ENCODE measurements at regions not wholly inside any gene's neighbourhood (a gene's known extent, or its start where the extent isn't known, plus 50 kb on each side); places are given as distances from the start of the nearest gene placed in this dataset.

GRCh38 chr3:102136183-102136582 is 286.9 kb downstream of the NFKBIZ start:
- H3K4me1 Mint-ChIP-seq (ENCODE audit: unreplicated experiment), result no peaks in the 10 kb centered on the region
- no peak for TF ChIP-seq CTCF (IDR thresholded peaks at IDR 0.05; ENCODE audit: unreplicated experiment)
- H3K27me3 Mint-ChIP-seq (ENCODE audit: unreplicated experiment), result no peaks in the 10 kb centered on the region
- no peak overlapping the region for H3K4me3 Mint-ChIP-seq (ENCODE audit: unreplicated experiment)
- no peak for DNase-seq (ENCODE audit: low spot score)
- H3K36me3 Mint-ChIP-seq (ENCODE audit: low read depth, unreplicated experiment), result no peaks in the 10 kb centered on the region
- no peak overlapping the region for H3K27ac Mint-ChIP-seq (ENCODE audit: unreplicated experiment)
- H3K9me3 Mint-ChIP-seq (ENCODE audit: unreplicated experiment), result no peaks in the 10 kb centered on the region

- no peak overlapping the region for H3K4me3 Mint-ChIP-seq (ENCODE audit: unreplicated experiment)
- no peaks in the 10 kb centered on the region for H3K36me3 Mint-ChIP-seq (ENCODE audit: low read depth, unreplicated experiment)
- peaks cover 3% of the 10 kb centered on the region for H3K4me1 Mint-ChIP-seq (ENCODE audit: unreplicated experiment)
- DNase-seq (ENCODE audit: low spot score), result no peak
- H3K9me3 Mint-ChIP-seq (ENCODE audit: unreplicated experiment), result no peaks in the 10 kb centered on the region
- TF ChIP-seq CTCF (IDR thresholded peaks at IDR 0.05; ENCODE audit: unreplicated experiment), result no peak
- H3K27me3 Mint-ChIP-seq (ENCODE audit: unreplicated experiment), result no peaks in the 10 kb centered on the region
- H3K27ac Mint-ChIP-seq (ENCODE audit: unreplicated experiment), result no peak overlapping the region
These were observed 290.8 kb downstream of the NFKBIZ start for GRCh38 chr3:102140116-102140515.

GRCh38 chr3:102141096-102141927 is 292.0 kb downstream of the NFKBIZ start:
- no peaks in the 10 kb centered on the region for H3K36me3 Mint-ChIP-seq (ENCODE audit: low read depth, unreplicated experiment)
- no peak overlapping the region for H3K27ac Mint-ChIP-seq (ENCODE audit: unreplicated experiment)
- H3K27me3 Mint-ChIP-seq (ENCODE audit: unreplicated experiment), result no peaks in the 10 kb centered on the region
- H3K4me3 Mint-ChIP-seq (ENCODE audit: unreplicated experiment), result no peak overlapping the region
- peaks cover 3% of the 10 kb centered on the region for H3K4me1 Mint-ChIP-seq (ENCODE audit: unreplicated experiment)
- no peak for TF ChIP-seq CTCF (IDR thresholded peaks at IDR 0.05; ENCODE audit: unreplicated experiment)
- no peak for DNase-seq (ENCODE audit: low spot score)
- H3K9me3 Mint-ChIP-seq (ENCODE audit: unreplicated experiment), result no peaks in the 10 kb centered on the region

GRCh38 chr3:102141928-102142239 is 292.6 kb downstream of the NFKBIZ start:
- TF ChIP-seq CTCF (IDR thresholded peaks at IDR 0.05; ENCODE audit: unreplicated experiment), result no peak
- Mint-ChIP-seq H3K36me3 (ENCODE audit: low read depth, unreplicated experiment) (no peaks in the 10 kb centered on the region), H3K9me3 (ENCODE audit: unreplicated experiment) (no peaks in the 10 kb centered on the region), H3K27me3 (ENCODE audit: unreplicated experiment) (no peaks in the 10 kb centered on the region), H3K4me1 (ENCODE audit: unreplicated experiment) (peaks cover 3% of the 10 kb centered on the region), H3K4me3 (ENCODE audit: unreplicated experiment) (no peak overlapping the region), H3K27ac (ENCODE audit: unreplicated experiment) (no peak overlapping the region)
- DNase-seq (ENCODE audit: low spot score), result no peak

GRCh38 chr3:102142379-102143060 is 292.3 kb upstream of the ZPLD1 start:
- Mint-ChIP-seq H3K27me3 (ENCODE audit: unreplicated experiment) (no peaks in the 10 kb centered on the region), H3K4me3 (ENCODE audit: unreplicated experiment) (no peak overlapping the region), H3K27ac (ENCODE audit: unreplicated experiment) (no peak overlapping the region), H3K9me3 (ENCODE audit: unreplicated experiment) (no peaks in the 10 kb centered on the region), H3K4me1 (ENCODE audit: unreplicated experiment) (peaks cover 3% of the 10 kb centered on the region), H3K36me3 (ENCODE audit: low read depth, unreplicated experiment) (no peaks in the 10 kb centered on the region)
- TF ChIP-seq CTCF (IDR thresholded peaks at IDR 0.05; ENCODE audit: unreplicated experiment), result no peak
- DNase-seq (ENCODE audit: low spot score), result no peak
